ENCODE measurements at regions not wholly inside any gene's neighbourhood (a gene's known extent, or its start where the extent isn't known, plus 50 kb on each side); places are given as distances from the start of the nearest gene placed in this dataset.

DNA sequence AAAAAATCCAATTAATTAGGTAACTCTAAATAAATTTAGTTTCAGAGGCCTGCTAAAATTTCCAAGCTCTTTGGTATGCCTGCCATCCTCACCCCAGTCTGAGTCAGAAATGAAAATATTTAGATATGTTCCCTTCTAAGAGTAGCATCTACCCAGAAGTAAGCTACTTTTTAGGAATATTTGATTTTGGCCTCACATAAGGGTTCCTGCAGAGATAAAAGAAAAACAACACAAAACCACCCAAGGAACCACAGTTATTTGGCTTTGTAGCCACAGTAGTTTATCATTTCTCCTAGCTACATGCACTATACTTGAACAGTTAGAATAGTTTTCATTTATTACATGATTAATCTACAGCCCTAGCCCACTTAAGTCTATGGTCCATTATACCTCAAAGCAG, 192.6 kb upstream of the FAM241A start:
- TF ChIP-seq RFX5 (IDR thresholded peaks at IDR 0.05) = no peak
- TF ChIP-seq CHD4 (IDR thresholded peaks at IDR 0.05; ENCODE audit: borderline replicate concordance) = no peak
- TF ChIP-seq EP300 (IDR thresholded peaks at IDR 0.05) = no peak
- TF ChIP-seq, protein P1, sequence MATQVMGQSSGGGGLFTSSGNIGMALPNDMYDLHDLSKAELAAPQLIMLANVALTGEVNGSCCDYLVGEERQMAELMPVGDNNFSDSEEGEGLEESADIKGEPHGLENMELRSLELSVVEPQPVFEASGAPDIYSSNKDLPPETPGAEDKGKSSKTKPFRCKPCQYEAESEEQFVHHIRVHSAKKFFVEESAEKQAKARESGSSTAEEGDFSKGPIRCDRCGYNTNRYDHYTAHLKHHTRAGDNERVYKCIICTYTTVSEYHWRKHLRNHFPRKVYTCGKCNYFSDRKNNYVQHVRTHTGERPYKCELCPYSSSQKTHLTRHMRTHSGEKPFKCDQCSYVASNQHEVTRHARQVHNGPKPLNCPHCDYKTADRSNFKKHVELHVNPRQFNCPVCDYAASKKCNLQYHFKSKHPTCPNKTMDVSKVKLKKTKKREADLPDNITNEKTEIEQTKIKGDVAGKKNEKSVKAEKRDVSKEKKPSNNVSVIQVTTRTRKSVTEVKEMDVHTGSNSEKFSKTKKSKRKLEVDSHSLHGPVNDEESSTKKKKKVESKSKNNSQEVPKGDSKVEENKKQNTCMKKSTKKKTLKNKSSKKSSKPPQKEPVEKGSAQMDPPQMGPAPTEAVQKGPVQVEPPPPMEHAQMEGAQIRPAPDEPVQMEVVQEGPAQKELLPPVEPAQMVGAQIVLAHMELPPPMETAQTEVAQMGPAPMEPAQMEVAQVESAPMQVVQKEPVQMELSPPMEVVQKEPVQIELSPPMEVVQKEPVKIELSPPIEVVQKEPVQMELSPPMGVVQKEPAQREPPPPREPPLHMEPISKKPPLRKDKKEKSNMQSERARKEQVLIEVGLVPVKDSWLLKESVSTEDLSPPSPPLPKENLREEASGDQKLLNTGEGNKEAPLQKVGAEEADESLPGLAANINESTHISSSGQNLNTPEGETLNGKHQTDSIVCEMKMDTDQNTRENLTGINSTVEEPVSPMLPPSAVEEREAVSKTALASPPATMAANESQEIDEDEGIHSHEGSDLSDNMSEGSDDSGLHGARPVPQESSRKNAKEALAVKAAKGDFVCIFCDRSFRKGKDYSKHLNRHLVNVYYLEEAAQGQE (IDR thresholded peaks at IDR 0.05) = no peak
